CD4-positive, alpha-beta T cell treated with Interleukin-1 beta for 1 hour (primary cell): ENCODE measurements at regions not wholly inside any gene's neighbourhood (a gene's known extent, or its start where the extent isn't known, plus 50 kb on each side); places are given as distances from the start of the nearest gene placed in this dataset.
"Not testable (repeated sequence)": the region's sequence is repeated elsewhere in the genome, so short reads cannot be mapped to it uniquely, and the experiment has no call there.

Source experiments
- DNase-seq, 2 donors: peaks; one replicate each; pipeline ENCODE4 v3.0.0-alpha.2; 2020 to 2022

DNA sequence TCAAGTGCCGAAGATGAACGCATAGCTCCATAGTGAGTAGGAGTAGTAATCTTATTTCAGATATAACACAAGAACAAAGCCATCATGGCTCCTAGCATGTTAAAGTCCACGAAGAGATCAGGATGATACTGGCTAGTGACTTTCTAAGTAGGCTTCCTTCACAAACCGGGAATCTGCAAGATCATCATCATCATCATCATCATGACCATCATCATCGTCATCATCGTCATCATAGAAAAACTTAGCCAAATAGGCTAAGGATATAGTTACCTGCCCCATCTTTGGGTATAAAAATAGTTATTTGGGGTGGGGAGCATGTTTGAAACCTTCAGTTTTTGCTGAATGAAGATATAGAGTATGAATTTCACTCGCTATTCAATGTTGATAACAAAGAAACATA lies 57.9 kb downstream of the PYDC2 start:
- DNase-seq, result no peak

DNA sequence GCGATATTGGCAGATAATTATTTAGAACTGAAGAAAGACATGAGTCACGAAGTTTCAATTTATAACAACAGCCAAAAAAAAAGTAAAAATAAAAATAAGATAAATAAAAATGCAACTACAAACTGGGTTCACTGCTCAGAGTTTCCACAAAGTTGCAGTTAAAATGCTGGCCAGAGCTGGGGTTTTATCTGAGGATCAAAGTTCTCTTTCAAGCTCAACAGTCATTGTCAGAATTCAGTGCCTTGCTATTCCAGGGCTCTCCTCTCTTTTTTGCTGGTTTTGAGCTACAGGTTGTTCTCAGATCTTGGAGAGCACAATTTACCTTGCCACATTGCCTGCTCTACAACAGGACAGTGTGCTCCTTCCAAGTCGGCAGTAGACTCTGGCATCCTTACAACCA lies 60.1 kb downstream of the PYDC2 start:
- no peak for DNase-seq

DNA sequence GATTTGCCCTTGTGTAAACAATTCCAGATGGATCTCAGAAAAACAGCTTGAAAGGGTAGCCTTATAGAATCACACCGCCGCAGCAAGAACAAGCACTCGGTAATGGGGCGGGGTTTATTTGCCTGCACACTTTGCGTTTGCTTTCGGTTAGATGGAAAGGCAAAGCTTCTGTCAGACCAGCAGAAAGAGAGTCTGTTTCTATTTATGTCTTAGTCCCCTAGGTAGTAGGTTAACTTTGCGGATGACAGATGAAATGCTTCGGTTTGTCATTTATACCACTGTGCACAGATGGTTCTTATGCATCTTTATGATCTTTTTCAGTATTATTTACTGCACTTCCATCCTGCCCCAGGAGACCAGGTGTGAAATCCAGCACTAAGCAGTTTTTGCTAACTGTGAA lies 62.2 kb downstream of the PYDC2 start:
- DNase-seq, result no peak

DNA sequence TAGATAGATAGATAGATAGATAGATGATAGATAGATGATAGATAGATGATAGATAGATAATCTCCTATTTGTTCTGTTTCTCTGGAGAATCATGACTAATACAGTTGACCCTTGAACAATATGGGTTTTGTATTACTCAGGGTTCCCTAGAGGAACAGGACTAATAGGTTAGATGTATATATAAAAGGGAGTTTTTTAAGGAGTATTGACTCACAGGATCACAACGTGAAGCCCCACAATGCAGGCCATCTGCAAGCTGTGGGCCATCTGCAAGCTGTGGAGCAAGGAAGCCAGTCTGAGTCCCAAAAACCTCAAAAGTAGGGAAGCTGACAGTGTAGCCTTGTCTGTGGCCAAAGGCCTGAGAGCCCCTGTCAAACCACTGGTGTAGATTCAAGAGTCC lies 67.6 kb downstream of the PYDC2 start:
- DNase-seq, result no peak

DNA sequence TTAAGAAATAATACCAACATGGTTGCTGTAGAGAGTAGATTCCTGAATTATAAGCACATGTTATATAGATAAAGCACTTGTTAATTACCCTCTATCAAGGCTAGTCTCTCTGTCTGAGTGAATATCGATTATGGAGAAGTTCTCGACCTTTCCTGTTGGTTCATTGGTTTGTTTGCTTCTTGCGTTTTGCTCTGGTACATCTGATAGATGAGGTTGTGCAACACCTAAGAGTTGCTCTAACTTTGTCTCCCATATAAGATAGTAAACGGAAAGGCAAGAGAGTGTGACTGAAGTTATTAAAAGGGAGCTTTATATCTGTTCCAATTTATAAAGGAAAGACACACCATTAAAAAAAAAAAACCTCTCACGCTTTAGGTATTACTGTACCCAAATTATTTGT lies 69.0 kb downstream of the PYDC2 start:
- DNase-seq, result no peak

DNA sequence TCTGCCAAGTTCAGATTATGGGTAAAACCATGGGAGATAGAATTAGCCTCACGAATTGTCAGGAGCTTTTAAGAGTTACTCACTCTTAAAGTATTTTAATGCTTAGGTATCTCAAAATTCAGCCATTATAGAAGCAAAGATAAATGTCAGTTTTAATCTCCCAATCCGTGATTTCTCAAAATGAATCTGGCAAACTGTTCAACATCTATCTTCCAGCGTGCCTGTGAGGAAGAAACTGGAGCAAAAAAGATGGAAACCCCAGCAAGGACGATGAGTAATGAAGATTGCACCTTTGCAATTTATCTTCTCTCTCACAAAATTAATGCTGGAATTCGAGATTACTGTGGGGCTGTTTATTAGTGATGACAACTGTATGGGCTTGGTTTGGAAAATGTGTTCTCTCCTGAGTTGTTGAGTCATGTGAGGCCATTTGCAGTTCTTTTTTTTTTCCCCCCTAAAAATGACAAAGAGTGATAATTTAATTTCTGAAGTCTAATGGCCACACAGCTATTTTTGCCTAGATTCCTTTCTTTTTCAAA lies 70.5 kb downstream of the PYDC2 start:
- DNase-seq, result no peak

DNA sequence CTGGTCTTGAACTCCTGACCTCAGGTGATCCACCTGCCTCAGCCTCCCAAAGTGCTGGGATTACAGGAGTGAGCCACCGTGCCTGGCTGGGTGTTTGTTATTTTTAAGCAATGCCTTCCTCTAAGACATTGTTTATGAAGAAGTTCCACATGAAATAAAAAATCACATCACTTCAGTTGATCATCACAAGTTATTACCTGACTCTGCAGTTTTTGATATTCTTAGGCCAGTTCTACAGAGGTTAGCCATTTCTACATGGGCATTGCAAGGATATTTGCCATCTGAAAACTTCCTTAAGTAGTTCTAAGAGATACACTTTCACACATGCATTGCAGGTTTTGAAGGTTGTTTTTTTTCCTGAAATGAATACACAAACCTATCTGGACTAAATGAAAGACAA lies 82.1 kb downstream of the PYDC2 start:
- no peak for DNase-seq

DNA sequence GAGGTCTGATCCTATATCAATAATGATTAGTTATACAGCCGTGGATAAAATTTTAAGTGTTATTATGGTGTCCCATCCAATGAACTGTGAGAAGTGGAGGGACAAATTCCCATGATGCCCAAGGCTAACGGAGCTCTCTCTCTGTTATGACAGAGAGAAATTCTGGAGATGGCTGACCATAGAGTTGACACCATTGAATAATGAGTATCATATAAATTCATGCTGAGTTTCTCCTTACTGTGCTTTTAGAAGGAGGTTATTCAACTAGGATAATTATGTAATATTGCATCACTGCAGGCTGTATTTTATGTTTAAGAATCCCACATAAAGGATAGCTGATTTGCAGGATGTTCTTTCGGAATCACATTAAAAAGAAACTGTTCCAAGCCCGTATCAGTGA lies 82.9 kb downstream of the PYDC2 start:
- no peak for DNase-seq

DNA sequence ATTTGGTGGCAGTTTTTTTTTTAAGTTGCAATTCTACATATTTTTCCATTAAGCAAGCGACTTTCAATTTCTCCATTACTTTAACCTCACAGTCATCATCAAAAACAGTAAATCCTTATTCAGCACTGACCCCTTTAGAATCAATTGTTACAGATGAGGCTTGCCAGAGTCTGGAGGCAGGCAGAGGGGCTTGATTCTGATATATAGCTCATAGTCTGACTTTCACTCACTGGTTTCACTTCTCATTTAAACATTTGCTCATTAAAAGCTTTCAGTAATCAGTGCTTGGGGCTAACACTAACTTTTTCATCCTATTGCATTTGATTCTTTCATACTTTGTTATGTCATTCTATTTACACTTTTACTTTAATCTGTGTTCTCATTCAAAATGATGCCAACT lies 88.4 kb downstream of the PYDC2 start:
- no peak for DNase-seq

DNA sequence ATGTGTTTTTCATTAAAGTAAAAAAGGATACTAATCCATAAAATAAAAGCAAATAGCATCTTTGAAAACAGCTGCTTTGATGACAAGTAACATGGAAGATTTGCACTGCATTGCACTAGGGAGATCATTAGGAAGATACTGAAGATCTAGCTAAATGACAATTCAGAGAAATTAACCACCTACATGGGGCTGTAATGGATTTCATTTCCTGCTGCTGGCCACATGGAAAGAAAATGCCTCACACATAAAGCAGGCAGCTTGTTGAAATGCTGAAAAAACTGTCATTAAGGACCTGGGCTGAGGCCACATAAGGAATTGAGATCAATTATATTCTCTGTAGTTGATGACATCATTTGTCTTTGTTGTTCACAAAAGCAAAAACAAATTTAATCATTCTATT lies 94.1 kb downstream of the PYDC2 start:
- no peak for DNase-seq

DNA sequence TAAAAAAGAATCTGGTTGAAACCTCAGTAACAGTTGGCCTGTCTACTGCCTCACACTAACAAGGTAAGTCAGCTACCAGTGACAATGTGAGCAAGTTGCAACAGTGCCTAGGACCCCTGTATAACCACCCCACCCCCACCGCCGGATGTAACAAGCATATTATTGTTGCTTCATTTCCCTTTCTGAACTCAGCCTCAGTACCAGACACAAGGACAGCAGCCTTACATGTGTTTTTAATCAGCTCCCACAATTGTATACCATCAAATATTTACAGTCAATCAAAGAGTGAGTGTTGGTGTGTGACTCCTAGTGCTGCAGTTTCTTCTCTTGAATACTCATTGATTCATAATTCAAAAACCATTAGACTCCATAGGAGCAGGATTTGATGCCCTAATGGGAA lies 96.4 kb downstream of the PYDC2 start:
- no peak for DNase-seq

DNA sequence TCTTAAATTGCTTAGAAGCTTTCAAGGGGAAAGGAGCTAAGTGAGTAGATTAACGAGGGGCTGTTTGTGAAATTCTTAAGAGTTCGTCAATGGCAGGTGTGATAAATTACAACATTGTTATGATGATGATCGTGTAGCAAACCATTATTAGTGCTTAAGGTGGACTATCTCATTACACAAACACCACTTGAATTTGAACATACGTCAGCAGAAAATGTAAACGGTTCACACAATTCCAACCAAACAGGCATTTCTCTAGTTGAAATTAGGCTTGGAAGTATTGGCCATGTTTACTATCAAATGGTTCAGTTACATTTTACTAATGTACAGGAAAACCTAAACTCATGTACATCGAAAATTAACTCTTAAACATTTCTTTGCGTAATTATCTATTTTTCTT lies 102.8 kb downstream of the PYDC2 start:
- no peak for DNase-seq

DNA sequence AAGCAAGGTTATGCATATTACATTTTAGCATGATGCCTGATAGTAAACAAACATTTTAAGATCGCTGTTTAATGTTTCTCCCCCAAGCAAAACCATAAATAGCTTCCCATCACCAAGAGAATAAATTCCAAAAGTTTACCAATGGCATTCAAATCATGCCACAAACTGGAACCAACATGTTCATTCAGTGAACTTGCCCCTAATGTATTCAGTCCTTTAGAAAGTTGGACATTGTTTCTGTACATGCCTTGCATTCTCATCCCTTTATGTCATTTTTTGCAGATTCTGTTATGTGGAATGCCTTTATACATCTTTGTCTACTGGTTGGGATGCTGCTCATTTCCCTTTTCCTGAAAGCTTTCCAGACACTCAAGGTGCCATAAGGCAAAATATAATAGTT lies 105.5 kb downstream of the PYDC2 start:
- DNase-seq, result no peak

DNA sequence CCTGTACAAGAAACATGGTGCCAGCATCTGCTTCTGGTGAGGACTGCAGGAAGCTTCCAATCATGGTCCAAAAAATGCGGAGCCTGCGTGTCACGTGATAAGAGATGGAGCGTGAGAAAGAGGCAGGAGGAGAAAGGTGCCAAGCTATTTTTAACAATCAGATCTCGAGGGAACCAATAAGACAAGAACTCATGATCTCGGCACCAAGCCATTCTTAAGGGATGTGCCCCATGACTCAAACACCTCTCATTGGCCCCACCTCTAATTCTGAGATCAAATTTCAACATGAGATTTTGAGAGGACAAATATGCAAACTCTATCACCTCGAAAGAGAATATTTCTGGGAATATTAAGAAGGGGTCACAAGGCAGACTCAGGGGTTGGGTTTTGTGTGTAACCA lies 107.2 kb downstream of the PYDC2 start:
- DNase-seq, result no peak

DNA sequence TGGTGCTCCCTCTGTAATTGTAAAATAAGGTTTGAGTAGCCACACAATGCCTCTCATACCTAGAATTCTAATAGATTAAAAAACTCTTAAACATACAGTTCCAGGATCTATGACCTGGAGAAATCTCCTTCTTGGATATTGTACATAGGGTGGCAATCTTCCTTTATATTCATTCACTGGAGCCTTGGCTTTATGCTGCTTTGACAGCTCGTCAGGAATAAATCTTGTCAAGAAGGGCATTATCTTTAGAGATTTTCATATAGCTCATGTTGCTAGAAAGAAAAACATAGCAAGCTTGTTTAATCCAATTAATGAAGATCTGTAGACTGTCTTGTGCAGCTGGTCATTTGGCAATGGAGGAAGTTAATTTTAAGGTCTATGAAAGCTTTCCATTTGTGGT lies 131.1 kb downstream of the PYDC2 start:
- DNase-seq, result no peak

DNA sequence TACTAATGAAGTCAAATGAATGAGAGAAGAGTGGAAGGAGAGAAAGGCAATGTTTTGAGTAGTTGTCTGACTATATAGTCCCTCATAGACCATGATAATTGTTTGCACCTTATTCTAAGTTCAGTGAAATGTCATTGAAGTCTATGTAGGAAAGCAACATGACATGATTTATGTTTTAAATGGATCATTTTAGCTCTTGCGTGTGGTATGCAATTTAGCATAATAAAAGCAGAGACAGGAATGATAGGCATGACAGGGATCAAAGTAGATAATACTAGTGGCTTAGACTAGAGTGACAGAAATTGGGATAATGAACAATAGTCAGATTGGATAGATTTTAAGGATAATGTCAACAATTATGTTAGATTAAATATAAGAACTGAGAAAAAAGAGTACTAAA lies 132.5 kb downstream of the PYDC2 start:
- no peak for DNase-seq

DNA sequence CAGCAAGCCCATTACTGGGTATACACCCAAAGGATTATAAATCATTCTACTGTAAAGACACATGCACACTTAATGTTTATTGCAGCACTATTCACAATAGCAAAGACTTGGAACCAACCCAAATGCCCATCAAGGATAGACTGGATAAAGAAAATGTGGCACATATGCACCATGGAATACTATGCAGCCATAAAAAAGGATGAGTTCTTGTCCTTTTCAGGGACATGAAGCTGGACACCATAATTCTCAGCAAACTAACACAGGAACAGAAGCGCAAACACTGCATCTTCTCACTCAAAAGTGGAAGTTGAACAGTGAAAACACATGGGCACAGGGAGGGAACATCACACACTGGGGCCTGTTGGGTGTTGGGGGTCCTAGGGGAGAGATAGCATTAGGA lies 154.5 kb downstream of the PYDC2 start:
- DNase-seq, result not testable (repeated sequence)

DNA sequence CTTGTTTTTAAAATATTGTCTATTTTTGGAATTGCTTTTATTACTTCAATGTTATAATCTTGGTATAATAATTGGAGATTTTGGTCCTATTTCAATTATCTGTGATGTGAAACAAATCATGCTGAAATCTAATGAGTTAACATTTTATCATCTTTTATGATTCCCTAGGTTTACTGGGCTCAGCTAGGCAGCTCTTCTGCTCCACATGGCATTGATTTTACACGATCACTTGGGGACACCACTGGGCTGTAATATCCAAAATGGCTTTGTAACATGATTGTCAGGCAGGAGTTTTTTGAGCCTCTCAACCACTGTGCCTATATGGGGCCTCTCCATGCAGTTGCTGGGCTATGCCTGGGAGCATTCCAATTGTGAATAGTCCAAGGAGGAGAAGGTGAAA lies 163.3 kb downstream of the PYDC2 start:
- DNase-seq, result no peak

DNA sequence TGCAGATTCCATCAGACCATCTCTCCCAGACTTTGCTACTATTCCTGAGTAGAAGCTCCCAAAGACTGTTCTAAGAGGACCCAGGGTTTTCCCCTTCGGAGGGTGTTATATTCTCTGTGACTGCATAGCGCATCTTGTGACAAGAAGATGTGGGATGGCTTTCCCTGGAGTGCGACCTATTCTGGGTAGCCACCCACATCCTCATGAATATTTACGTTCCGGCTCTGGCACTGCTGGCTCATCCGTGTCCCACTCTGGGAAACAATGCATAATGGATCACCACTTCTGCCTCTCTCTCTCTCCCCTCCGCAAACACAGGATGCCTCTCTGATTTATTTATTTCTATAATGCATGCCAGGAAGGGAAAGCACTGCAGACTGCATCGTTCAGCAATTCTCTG lies 166.1 kb downstream of the PYDC2 start:
- DNase-seq, result no peak

DNA sequence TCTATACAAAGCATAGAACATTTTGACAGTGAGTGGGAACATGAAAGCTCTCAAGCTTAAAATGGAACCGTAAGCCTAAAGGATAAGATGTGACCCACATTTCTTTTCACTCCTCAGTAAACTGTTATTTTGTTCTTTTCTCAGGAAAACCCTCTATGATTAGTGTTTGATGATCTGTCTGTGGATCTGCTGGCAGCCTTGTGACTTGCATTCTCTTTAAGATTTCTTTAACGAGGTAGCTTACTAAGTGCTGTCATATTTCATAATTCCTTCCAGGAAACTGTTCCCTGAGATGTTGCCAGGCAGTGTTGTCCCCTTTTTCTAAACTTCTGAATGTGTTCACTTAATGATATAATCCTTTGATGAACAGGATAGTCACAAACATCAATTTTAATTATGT lies 167.6 kb downstream of the PYDC2 start:
- DNase-seq, result no peak

DNA sequence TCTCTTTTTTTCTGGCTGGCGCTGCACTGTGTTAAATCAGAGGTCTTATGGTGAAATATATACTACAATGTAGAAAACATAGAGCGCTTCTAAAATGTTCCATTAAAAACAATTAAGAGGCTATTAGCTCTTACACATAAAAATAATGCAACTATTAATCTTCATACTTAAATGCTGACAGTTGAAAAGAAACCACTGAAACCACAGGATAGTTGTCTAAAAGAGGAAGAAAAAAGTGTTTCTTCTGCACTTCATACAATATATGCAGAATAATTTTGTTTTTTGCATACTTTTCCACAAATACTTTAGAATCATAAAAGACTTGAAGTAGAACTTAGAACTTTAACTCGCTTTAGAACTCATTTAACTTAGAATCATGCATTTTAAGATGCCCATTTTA lies 170.5 kb downstream of the PYDC2 start:
- DNase-seq, result no peak

DNA sequence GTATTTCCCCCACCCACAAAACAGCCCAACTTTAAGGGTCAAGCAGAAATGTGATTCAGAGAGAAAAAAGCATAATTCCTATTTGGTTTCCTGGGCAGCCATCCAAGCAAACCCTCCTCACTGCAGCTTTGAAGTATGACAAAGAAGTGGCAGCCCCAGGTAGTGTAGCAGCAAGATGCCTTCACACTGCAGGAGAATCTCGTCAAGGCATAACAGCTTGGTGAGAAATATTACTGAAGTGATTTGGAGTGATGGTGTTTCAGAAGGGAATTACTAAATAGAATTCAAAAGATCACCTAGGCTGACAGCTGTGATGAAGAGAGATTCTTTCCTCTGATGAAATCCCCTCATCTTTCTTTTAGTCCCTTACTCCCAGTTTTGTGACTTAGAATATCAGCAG lies 173.9 kb downstream of the PYDC2 start:
- DNase-seq, result no peak

DNA sequence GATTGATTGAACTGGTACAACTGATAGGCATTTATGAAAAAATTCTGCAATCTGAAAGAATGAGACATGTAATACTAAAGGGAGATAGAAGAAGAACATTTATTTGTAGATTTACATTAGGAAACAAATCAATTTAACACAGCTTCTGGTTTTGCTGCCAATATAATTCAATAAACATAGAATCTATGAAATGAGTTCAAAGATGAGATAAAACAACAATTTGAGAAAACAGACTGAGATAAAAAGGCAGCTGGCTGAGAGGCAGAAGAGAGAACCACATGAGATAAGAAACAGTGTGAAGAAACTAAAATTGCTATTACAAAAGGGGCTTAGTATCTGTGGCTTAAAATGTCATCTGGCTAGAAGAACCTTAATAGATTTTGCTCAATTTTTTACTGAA lies 176.6 kb downstream of the PYDC2 start:
- no peak for DNase-seq

DNA sequence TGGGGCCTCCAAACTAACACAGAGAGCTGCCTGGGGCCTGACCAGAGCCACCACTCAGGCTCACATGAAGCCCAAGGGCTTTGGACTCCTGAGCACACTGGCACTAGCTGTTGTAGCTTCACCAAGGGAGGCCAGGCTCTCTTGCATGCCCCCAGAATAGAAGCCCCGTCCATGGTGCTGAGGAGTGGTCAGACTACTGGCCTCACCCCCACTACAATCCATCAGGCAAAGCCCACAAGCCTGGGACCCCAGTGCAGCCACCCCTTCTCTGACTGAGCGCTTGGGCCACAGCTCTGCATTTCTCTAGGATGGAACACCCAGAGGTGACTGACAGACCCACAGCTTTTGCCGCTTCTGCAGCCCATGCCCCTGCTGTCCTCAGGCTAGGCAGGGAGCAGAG lies 180.8 kb downstream of the PYDC2 start:
- no peak for DNase-seq

DNA sequence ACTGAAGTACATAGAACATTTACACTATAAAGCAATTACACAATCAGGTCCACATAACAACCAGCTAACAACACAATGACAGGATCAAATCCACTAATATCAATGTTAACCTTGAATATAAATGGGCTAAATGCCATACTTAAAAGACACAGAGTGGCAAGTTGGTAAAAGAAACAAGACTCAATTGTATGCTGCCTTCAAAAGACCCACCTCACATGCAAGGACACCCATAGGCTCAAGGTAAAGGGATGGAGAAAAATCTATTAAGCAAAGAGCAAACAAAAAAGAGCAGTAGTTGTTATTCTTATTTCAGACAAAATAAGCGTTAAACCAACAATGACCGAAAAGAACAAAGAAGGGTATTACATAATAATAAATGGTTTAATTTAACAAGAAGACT lies 183.3 kb downstream of the PYDC2 start:
- DNase-seq, result no peak

DNA sequence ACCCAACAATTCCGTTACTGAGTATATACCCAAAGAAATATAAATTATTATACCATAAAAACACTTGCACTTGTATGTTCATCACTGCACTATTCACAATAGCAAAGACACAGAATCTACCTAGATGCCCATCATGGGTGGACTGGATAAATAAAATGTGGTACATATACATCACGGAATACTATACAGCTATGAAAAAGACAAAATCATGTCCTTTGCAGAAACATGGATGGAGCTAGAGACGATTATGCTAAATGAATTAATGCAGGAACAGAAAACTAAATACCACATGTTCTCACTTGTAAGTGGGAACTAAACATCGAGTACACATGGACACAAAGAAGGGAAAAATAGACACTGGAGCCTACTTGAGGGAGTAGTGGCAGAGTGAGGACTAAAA lies 185.3 kb downstream of the PYDC2 start:
- DNase-seq, result no peak
